ENCODE measurements at regions not wholly inside any gene's neighbourhood (a gene's known extent, or its start where the extent isn't known, plus 50 kb on each side); places are given as distances from the start of the nearest gene placed in this dataset.

DNA sequence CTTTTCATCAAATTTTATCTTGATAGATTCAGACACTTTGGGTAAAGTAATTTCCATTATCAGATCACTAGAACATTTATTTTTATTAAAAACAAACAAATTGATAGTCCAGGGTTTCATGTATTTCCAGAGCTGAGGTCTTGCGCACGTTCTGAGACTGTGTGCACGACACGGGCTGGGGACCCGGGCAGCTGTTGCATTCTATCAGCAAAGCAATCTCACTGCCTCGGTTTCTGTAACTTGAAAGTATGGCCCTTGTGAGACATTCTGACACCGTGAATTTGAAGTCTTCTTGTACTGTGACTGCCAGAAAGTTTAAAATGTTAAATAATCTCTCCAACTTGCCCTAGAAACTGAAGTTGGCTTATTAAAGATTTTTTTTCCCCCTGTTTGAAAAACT is 746.9 kb upstream of the ADGRL2 start:
- TF ChIP-seq POU5F1 (IDR thresholded peaks at IDR 0.05; ENCODE audit: low read depth, low read length): no peak
- TF ChIP-seq, protein P1, sequence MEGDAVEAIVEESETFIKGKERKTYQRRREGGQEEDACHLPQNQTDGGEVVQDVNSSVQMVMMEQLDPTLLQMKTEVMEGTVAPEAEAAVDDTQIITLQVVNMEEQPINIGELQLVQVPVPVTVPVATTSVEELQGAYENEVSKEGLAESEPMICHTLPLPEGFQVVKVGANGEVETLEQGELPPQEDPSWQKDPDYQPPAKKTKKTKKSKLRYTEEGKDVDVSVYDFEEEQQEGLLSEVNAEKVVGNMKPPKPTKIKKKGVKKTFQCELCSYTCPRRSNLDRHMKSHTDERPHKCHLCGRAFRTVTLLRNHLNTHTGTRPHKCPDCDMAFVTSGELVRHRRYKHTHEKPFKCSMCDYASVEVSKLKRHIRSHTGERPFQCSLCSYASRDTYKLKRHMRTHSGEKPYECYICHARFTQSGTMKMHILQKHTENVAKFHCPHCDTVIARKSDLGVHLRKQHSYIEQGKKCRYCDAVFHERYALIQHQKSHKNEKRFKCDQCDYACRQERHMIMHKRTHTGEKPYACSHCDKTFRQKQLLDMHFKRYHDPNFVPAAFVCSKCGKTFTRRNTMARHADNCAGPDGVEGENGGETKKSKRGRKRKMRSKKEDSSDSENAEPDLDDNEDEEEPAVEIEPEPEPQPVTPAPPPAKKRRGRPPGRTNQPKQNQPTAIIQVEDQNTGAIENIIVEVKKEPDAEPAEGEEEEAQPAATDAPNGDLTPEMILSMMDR (IDR thresholded peaks at IDR 0.05; ENCODE audit: control extremely low read depth in 1 of 3, insufficient read depth in 1 of 3, low read depth in 1 of 3, low read length in 3 of 3): no peak
- TF ChIP-seq TAF1 (IDR thresholded peaks at IDR 0.05; ENCODE audit: low read depth, low read length): no peak
- TF ChIP-seq YY1 (IDR thresholded peaks at IDR 0.05; ENCODE audit: low read depth, low read length): no peak
- TF ChIP-seq SIN3A (conservative IDR thresholded peaks at IDR 0.05 in 1 of 2, IDR thresholded peaks at IDR 0.05 in 1 of 2; ENCODE audit: low read depth in 1 of 2, low read length in 2 of 2): no peak
- TF ChIP-seq, protein P2, sequence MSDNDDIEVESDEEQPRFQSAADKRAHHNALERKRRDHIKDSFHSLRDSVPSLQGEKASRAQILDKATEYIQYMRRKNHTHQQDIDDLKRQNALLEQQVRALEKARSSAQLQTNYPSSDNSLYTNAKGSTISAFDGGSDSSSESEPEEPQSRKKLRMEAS (IDR thresholded peaks at IDR 0.05): no peak
- no peak for TF ChIP-seq RXRA (IDR thresholded peaks at IDR 0.05; ENCODE audit: insufficient read depth, low read depth, low read length)

All from H1 (cell line).